HepG2 (cell line): ENCODE measurements at regions not wholly inside any gene's neighbourhood (a gene's known extent, or its start where the extent isn't known, plus 50 kb on each side); places are given as distances from the start of the nearest gene placed in this dataset.
A peak's percentile ranks its signal among the peaks of the same experiment; 100 is the strongest.

ENCODE experiments used
- FOXA3 ChIP-seq: IDR thresholded peaks from 2 replicates; pipeline ENCODE4 v1.6.1; 2016; ENCODE audit warnings: missing genetic modification reagents, missing compliant biosample characterization
- GATAD2A ChIP-seq: IDR thresholded peaks from 2 replicates; pipeline ENCODE4 v1.6.1; 2016
- HOXA3 ChIP-seq: sonication (generic); formaldehyde crosslinking; IDR thresholded peaks from 2 replicates; pipeline ENCODE4 v1.5.0; 2020; ENCODE audit warnings: missing genetic modification reagents
- KLF9 ChIP-seq: IDR thresholded peaks from 2 replicates; pipeline ENCODE4 v1.6.1; 2016; ENCODE audit warnings: low read depth
- MED1 ChIP-seq: sonication (generic); formaldehyde crosslinking; IDR thresholded peaks from 2 replicates; pipeline ENCODE4 v1.4.0; 2020; ENCODE audit warnings: missing genetic modification reagents
- NR1H2 ChIP-seq: sonication (generic); formaldehyde crosslinking; IDR thresholded peaks from 2 replicates; pipeline ENCODE4 v1.8.1; 2022; ENCODE audit warnings: low read depth, missing genetic modification reagents, borderline replicate concordance
- RARA ChIP-seq: IDR thresholded peaks from 2 replicates; pipeline ENCODE4 v1.6.1; 2016; ENCODE audit warnings: missing genetic modification reagents, missing compliant biosample characterization
- SALL1 ChIP-seq: sonication (generic); formaldehyde crosslinking; IDR thresholded peaks from 2 replicates; pipeline ENCODE4 v1.8.0; 2022; ENCODE audit warnings: mild to moderate bottlenecking, missing genetic modification reagents
- SALL2 ChIP-seq: sonication (generic); formaldehyde crosslinking; IDR thresholded peaks from 2 replicates; pipeline ENCODE4 v1.8.1; 2023; ENCODE audit warnings: mild to moderate bottlenecking, missing genetic modification reagents, inconsistent platforms
- SOX13 ChIP-seq, 3 experiments: fragments of 450-650 bp in 1 of 3; sonication (generic) in 1 of 3; formaldehyde crosslinking in 1 of 3; IDR thresholded peaks in 2 of 3; conservative IDR thresholded peaks in 1 of 3; 2 replicates each; pipeline versions ENCODE4 v1.5.0 to v1.6.1; 2016 to 2020; ENCODE audit warnings: antibody characterized with exemption in 1 of 3, mild to moderate bottlenecking in 1 of 3, missing compliant biosample characterization in 1 of 3, missing genetic modification reagents in 1 of 3, moderate library complexity in 1 of 3
- SYNCRIP ChIP-seq: fragments of 200-400 bp; formaldehyde crosslinking; IDR thresholded peaks from 2 replicates; pipeline ENCODE4 v1.6.1; 2018; ENCODE audit warnings: mild to moderate bottlenecking, low read depth, low read length; ENCODE audit not compliant: insufficient read depth
- TAF1 ChIP-seq: sonication (generic); formaldehyde crosslinking; IDR thresholded peaks from 2 replicates; pipeline ENCODE4 v1.4.0; 2020; ENCODE audit warnings: missing genetic modification reagents
- ZFP37 ChIP-seq: sonication (generic); formaldehyde crosslinking; IDR thresholded peaks from 2 replicates; pipeline ENCODE4 v1.4.0; 2020; ENCODE audit warnings: missing genetic modification reagents, borderline replicate concordance
- ZFP91 ChIP-seq: sonication (generic); formaldehyde crosslinking; IDR thresholded peaks from 2 replicates; pipeline ENCODE4 v1.9.0; 2022; ENCODE audit warnings: missing genetic modification reagents, mild to moderate bottlenecking, borderline replicate concordance
- ZNF317 ChIP-seq: sonication (generic); formaldehyde crosslinking; IDR thresholded peaks from 2 replicates; pipeline ENCODE4 v1.5.0; 2020; ENCODE audit warnings: mild to moderate bottlenecking, missing genetic modification reagents
- ZNF674 ChIP-seq: sonication (generic); formaldehyde crosslinking; IDR thresholded peaks from 2 replicates; pipeline ENCODE4 v1.5.0; 2020; ENCODE audit warnings: low read depth, mild to moderate bottlenecking, missing genetic modification reagents
- ZNF83 ChIP-seq: sonication (generic); formaldehyde crosslinking; IDR thresholded peaks from 2 replicates; pipeline ENCODE4 v1.4.0; 2020; ENCODE audit warnings: missing genetic modification reagents, mild to moderate bottlenecking, borderline replicate concordance
- TF ChIP-seq, protein P1 (sequence below): sonication (generic); formaldehyde crosslinking; IDR thresholded peaks from 2 replicates; pipeline ENCODE4 v1.4.0; 2020; ENCODE audit warnings: missing genetic modification reagents
- TF ChIP-seq, protein P2 (sequence below): IDR thresholded peaks from 2 replicates; pipeline ENCODE4 v1.6.1; 2016; ENCODE audit warnings: low read depth
- TF ChIP-seq, protein P3 (sequence below), 2 experiments: sonication (generic) in 1 of 2; formaldehyde crosslinking in 1 of 2; IDR thresholded peaks; 2 replicates each; pipeline versions ENCODE4 v1.4.0 to v1.6.1; 2018 to 2020; ENCODE audit warnings: missing genetic modification reagents in 2 of 2, borderline replicate concordance in 1 of 2, low read depth in 1 of 2, mild to moderate bottlenecking in 1 of 2, missing biosample characterization in 1 of 2
- TF ChIP-seq, protein P4 (sequence below): sonication (generic); formaldehyde crosslinking; IDR thresholded peaks from 2 replicates; pipeline ENCODE4 v1.4.0; 2020; ENCODE audit warnings: missing genetic modification reagents, borderline replicate concordance

- TF ChIP-seq, protein P1, sequence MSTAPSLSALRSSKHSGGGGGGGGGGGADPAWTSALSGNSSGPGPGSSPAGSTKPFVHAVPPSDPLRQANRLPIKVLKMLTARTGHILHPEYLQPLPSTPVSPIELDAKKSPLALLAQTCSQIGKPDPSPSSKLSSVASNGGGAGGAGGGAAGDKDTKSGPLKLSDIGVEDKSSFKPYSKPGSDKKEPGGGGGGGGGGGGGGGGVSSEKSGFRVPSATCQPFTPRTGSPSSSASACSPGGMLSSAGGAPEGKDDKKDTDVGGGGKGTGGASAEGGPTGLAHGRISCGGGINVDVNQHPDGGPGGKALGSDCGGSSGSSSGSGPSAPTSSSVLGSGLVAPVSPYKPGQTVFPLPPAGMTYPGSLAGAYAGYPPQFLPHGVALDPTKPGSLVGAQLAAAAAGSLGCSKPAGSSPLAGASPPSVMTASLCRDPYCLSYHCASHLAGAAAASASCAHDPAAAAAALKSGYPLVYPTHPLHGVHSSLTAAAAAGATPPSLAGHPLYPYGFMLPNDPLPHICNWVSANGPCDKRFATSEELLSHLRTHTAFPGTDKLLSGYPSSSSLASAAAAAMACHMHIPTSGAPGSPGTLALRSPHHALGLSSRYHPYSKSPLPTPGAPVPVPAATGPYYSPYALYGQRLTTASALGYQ = peak; percentile 90
- no peak for TF ChIP-seq TAF1
- TF ChIP-seq SALL2 (CRISPR knock-in tag) = no peak
- TF ChIP-seq RARA (CRISPR knock-in tag) = peak; percentile 98
- TF ChIP-seq ZNF83 = no peak
- TF ChIP-seq SALL1 (CRISPR knock-in tag) = peak; percentile 45
- TF ChIP-seq ZNF674 (CRISPR knock-in tag) = no peak
- 0 out of 2 replicates have a peak, but pooled peaks have one; percentile 45 for TF ChIP-seq SOX13 (IDR thresholded peaks at IDR 0.05)
- peak in 1 of 2 experiments; percentile 88; a peak in 2 of 4 replicates for TF ChIP-seq SOX13 (CRISPR knock-in tag; conservative IDR thresholded peaks at IDR 0.05 in 1 of 2, IDR thresholded peaks at IDR 0.05 in 1 of 2)
- peak; percentile 96 for TF ChIP-seq GATAD2A (CRISPR knock-in tag)
- TF ChIP-seq HOXA3 = peak; percentile 37; the same call in 1 of the 2 replicates
- TF ChIP-seq ZFP37 = no peak
- peak; percentile 96 for TF ChIP-seq FOXA3 (CRISPR knock-in tag)
- TF ChIP-seq KLF9 (CRISPR knock-in tag) = 0 out of 2 replicates have a peak, but pooled peaks have one; percentile 65
- TF ChIP-seq, protein P2, sequence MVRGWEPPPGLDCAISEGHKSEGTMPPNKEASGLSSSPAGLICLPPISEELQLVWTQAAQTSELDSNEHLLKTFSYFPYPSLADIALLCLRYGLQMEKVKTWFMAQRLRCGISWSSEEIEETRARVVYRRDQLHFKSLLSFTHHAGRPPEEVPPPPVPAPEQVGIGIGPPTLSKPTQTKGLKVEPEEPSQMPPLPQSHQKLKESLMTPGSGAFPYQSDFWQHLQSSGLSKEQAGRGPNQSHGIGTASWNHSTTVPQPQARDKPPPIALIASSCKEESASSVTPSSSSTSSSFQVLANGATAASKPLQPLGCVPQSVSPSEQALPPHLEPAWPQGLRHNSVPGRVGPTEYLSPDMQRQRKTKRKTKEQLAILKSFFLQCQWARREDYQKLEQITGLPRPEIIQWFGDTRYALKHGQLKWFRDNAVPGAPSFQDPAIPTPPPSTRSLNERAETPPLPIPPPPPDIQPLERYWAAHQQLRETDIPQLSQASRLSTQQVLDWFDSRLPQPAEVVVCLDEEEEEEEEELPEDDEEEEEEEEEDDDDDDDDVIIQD (CRISPR knock-in tag) = peak; percentile 87; the same call in 1 of the 2 replicates
- no peak for TF ChIP-seq SYNCRIP
- TF ChIP-seq ZNF317 (CRISPR knock-in tag) = 0 out of 2 replicates have a peak, but pooled peaks have one; percentile 40
- no peak; the same call in 1 of the 2 replicates for TF ChIP-seq ZFP91 (CRISPR knock-in tag)
- TF ChIP-seq, protein P3, sequence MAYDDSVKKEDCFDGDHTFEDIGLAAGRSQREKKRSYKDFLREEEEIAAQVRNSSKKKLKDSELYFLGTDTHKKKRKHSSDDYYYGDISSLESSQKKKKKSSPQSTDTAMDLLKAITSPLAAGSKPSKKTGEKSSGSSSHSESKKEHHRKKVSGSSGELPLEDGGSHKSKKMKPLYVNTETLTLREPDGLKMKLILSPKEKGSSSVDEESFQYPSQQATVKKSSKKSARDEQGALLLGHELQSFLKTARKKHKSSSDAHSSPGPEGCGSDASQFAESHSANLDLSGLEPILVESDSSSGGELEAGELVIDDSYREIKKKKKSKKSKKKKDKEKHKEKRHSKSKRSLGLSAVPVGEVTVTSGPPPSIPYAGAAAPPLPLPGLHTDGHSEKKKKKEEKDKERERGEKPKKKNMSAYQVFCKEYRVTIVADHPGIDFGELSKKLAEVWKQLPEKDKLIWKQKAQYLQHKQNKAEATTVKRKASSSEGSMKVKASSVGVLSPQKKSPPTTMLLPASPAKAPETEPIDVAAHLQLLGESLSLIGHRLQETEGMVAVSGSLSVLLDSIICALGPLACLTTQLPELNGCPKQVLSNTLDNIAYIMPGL (CRISPR knock-in tag; IDR thresholded peaks at IDR 0.05; ENCODE audit: borderline replicate concordance in 1 of 2, low read depth in 1 of 2) = 0 out of 4 replicates have a peak, but pooled peaks of 1 of the 2 experiments have one; percentile 22
- TF ChIP-seq, protein P4, sequence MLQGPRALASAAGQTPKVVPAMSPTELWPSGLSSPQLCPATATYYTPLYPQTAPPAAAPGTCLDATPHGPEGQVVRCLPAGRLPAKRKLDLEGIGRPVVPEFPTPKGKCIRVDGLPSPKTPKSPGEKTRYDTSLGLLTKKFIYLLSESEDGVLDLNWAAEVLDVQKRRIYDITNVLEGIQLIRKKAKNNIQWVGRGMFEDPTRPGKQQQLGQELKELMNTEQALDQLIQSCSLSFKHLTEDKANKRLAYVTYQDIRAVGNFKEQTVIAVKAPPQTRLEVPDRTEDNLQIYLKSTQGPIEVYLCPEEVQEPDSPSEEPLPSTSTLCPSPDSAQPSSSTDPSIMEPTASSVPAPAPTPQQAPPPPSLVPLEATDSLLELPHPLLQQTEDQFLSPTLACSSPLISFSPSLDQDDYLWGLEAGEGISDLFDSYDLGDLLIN (CRISPR knock-in tag) = no peak
- TF ChIP-seq NR1H2 (CRISPR knock-in tag) = no peak
- TF ChIP-seq MED1 (CRISPR knock-in tag) = peak; percentile 99
Measured at GRCh38 chr19:56918682-56919307, 78.3 kb upstream of the PEG3 start (continued).
